Upper lobe of right lung (tissue), 1 donor: ENCODE measurements at regions not wholly inside any gene's neighbourhood (a gene's known extent, or its start where the extent isn't known, plus 50 kb on each side); places are given as distances from the start of the nearest gene placed in this dataset.

Experiments used
- ATAC-seq: fragments of 200-7000 bp; cut with Tn5 transposase; one replicate; pipeline ENCODE4 v1.9.1; 2020; ENCODE audit warnings: mild to moderate bottlenecking, moderate library complexity
- DNase-seq: peaks from one replicate; pipeline ENCODE4 v3.0.0-alpha.2; 2020
- H3K27ac ChIP-seq: fragments of 200-600 bp; one replicate; pipeline ENCODE4 v1.8.0; 2022
- H3K27me3 ChIP-seq: fragments of 200-600 bp; one replicate; pipeline ENCODE4 v1.8.0; 2022; ENCODE audit warnings: mild to moderate bottlenecking
- H3K36me3 ChIP-seq: fragments of 200-600 bp; one replicate; pipeline ENCODE4 v1.8.0; 2022
- H3K4me1 ChIP-seq: fragments of 200-600 bp; one replicate; pipeline ENCODE4 v1.8.0; 2022
- H3K4me3 ChIP-seq: fragments of 200-600 bp; one replicate; pipeline ENCODE4 v1.8.0; 2022; ENCODE audit warnings: mild to moderate bottlenecking
- H3K9me3 ChIP-seq: fragments of 200-600 bp; one replicate; pipeline ENCODE4 v1.8.0; 2022
- intact Hi-C: fragments of 100-400 bp; cut with DNase I; formaldehyde crosslinking; loops from one replicate; pipeline ENCODE4 v1.11.0; 2022
- TF ChIP-seq, protein P1 (sequence below): fragments of 200-600 bp; IDR thresholded peaks from one replicate; pipeline ENCODE4 v1.8.0; 2022; ENCODE audit warnings: antibody characterized with exemption
- donor health status: DM: no; HTN: yes; CAD: no; lungs with severe emphysema.

DNA sequence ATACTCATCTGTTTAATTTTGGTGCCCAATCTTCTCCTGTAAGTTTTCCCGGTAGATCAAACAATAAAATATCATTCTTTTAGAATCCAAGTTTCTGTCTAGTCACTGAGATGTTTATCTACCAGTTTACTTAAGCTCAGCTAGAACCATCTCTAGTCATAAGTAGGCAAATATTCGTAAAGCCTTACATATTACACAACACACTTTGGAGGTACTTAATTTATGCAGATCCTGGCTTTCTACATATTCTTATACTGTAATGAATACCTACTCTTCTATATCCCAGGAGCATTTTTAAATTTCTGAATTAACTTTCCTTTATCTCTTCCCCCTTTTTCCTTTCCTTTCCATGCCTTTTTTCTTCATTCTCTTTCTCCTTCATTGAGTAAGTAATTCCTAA is 185.9 kb upstream of the ZBTB20 start:
- DNase-seq: no peak
- TF ChIP-seq, protein P1, sequence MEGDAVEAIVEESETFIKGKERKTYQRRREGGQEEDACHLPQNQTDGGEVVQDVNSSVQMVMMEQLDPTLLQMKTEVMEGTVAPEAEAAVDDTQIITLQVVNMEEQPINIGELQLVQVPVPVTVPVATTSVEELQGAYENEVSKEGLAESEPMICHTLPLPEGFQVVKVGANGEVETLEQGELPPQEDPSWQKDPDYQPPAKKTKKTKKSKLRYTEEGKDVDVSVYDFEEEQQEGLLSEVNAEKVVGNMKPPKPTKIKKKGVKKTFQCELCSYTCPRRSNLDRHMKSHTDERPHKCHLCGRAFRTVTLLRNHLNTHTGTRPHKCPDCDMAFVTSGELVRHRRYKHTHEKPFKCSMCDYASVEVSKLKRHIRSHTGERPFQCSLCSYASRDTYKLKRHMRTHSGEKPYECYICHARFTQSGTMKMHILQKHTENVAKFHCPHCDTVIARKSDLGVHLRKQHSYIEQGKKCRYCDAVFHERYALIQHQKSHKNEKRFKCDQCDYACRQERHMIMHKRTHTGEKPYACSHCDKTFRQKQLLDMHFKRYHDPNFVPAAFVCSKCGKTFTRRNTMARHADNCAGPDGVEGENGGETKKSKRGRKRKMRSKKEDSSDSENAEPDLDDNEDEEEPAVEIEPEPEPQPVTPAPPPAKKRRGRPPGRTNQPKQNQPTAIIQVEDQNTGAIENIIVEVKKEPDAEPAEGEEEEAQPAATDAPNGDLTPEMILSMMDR: no peak

DNA sequence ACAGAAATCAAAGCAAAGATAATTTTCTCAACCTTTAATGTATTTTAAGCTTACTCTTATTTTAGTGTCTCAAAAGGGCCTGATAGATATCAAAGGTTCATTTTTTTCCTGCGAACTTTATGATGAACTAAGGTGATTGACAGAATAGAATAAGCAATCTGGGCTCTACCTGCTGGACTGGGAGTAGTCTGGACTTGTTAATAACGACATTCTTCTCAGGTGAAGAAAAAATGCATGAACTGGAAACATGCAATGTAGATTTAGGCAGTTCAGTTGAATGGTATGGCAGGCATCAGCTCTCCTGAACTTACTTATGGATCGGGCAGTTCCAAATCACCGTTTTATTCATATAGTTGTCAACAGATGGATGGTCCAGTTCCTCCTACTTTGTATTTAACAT is 189.7 kb upstream of the ZBTB20 start:
- Histone ChIP-seq H3K27ac (no peak overlapping the region), H3K9me3 (no peaks in the 10 kb centered on the region), H3K4me1 (no peaks in the 10 kb centered on the region), H3K4me3 (no peak overlapping the region), H3K36me3 (no peaks in the 10 kb centered on the region), H3K27me3 (no peaks in the 10 kb centered on the region)
- ATAC-seq (no peak), DNase-seq (no peak)
- TF ChIP-seq, protein P1: no peak
- intact Hi-C loops: no loop called here

More for the DNA sequence above, 185.9 kb upstream of the ZBTB20 start:
- no peaks in the 10 kb centered on the region for H3K9me3 ChIP-seq
- no peaks in the 10 kb centered on the region for H3K27me3 ChIP-seq
- H3K36me3 ChIP-seq: no peaks in the 10 kb centered on the region
- H3K27ac ChIP-seq: no peak overlapping the region
- no peaks in the 10 kb centered on the region for H3K4me1 ChIP-seq
- no peak for ATAC-seq
- intact Hi-C loops: no loop called here
- no peak overlapping the region for H3K4me3 ChIP-seq

DNA sequence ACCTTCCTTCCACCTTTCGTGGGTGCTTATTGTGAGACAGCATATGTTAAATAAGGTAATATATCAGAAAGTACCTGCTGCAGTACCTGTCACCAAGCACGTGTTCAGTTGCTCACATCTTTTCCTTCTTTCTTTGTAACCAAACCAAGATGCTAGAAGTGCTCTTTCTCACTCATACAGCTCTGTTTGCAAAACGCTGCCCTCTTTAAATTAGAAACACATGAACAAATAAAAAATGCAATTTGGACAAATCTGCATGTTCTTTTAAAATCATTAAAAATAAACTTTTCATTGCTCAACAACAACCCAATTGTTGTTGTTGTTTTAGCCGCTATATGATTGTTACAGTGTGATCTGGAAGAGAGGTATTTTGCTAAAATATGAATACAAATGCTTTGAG is 193.5 kb upstream of the ZBTB20 start:
- ATAC-seq (no peak), DNase-seq (no peak)
- Histone ChIP-seq H3K4me3 (no peak overlapping the region), H3K27ac (no peak overlapping the region), H3K27me3 (no peaks in the 10 kb centered on the region), H3K4me1 (no peaks in the 10 kb centered on the region), H3K36me3 (no peaks in the 10 kb centered on the region), H3K9me3 (no peaks in the 10 kb centered on the region)
- TF ChIP-seq, protein P1: no peak
- intact Hi-C loops: no loop called here

DNA sequence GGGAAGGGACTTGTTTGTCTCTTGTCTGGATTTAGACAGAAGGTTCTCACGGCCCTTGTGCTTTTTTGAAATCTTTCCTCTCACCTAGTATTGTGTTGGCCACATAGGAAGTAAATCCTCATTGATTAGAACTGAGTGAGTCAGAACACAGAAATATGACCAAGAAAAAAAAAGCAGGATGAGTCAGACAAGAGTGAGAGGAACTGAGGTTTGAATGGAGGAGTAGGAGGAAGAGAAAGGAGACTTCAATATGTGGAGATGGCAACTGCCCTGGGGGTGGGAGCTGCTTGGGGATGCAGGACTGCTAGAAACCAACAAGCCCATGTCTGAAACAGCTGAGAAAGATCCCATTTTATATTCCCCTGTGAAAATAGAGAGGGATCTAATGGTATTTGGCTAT is 194.1 kb upstream of the ZBTB20 start:
- ATAC-seq (no peak), DNase-seq (no peak)
- TF ChIP-seq, protein P1: no peak
- Histone ChIP-seq H3K4me3 (no peak overlapping the region), H3K4me1 (no peaks in the 10 kb centered on the region), H3K27me3 (no peaks in the 10 kb centered on the region), H3K36me3 (no peaks in the 10 kb centered on the region), H3K9me3 (no peaks in the 10 kb centered on the region), H3K27ac (no peak overlapping the region)
- intact Hi-C loops: no loop called here

DNA sequence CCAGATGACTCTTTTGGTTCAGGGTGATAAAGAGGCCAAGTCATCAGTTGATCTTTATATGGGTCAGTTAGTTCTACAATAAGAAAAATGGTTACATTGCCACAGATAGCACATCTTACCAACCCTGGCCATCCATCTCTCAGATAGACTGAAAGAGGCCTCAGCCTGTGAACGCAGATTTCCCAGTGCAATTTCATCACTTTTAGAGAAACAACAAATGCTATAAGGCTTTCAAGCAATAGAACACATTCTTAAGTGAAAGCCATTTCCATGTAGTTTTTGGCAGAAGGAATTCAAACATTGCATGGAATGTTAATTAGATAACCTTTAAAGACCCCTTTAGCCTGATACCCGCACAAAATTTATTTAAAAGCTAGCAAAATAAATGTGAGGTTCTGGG is 200.6 kb upstream of the ZBTB20 start:
- no peaks in the 10 kb centered on the region for H3K27me3 ChIP-seq
- ATAC-seq: no peak
- intact Hi-C loops: no loop called here

DNA sequence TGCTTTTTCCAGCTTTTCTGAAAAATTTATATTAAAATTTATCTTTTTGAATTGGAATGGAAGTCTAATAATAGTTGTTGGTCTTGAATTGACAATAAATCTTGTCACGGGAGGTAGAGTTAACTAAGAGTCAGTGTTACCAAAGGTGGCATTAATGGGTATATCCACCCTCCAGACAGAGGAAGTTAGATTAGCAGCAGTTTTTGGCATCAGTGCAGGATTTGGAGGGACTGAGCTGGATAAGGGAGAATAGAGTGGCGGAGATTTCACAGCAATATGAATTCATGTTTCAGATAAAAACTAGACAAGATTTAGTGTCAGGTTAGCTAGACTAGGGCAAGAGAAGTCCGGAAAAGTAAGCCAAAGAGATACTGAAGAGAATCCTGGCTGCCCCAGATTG is 201.3 kb upstream of the ZBTB20 start:
- H3K27ac ChIP-seq: no peak overlapping the region
- intact Hi-C loops: no loop called here
- no peak overlapping the region for H3K4me3 ChIP-seq
- no peak for ATAC-seq
- H3K36me3 ChIP-seq: no peaks in the 10 kb centered on the region
- DNase-seq: no peak
- TF ChIP-seq, protein P1: no peak
- no peaks in the 10 kb centered on the region for H3K4me1 ChIP-seq
- no peaks in the 10 kb centered on the region for H3K27me3 ChIP-seq
- no peaks in the 10 kb centered on the region for H3K9me3 ChIP-seq

More for the DNA sequence above, 200.6 kb upstream of the ZBTB20 start:
- no peak overlapping the region for H3K4me3 ChIP-seq
- DNase-seq: no peak
- no peaks in the 10 kb centered on the region for H3K9me3 ChIP-seq
- H3K4me1 ChIP-seq: no peaks in the 10 kb centered on the region
- TF ChIP-seq, protein P1: no peak
- no peaks in the 10 kb centered on the region for H3K36me3 ChIP-seq
- no peak overlapping the region for H3K27ac ChIP-seq
